GM21367 (cell line): ENCODE measurements at regions not wholly inside any gene's neighbourhood (a gene's known extent, or its start where the extent isn't known, plus 50 kb on each side); places are given as distances from the start of the nearest gene placed in this dataset.
"Not testable (repeated sequence)": the region's sequence is repeated elsewhere in the genome, so short reads cannot be mapped to it uniquely, and the experiment has no call there.

Experiments
- ATAC-seq: cut with Tn5 transposase; IDR thresholded peaks from one replicate; pipeline ENCODE4 v1.9.1; 2021; ENCODE audit not compliant: unreplicated experiment

DNA sequence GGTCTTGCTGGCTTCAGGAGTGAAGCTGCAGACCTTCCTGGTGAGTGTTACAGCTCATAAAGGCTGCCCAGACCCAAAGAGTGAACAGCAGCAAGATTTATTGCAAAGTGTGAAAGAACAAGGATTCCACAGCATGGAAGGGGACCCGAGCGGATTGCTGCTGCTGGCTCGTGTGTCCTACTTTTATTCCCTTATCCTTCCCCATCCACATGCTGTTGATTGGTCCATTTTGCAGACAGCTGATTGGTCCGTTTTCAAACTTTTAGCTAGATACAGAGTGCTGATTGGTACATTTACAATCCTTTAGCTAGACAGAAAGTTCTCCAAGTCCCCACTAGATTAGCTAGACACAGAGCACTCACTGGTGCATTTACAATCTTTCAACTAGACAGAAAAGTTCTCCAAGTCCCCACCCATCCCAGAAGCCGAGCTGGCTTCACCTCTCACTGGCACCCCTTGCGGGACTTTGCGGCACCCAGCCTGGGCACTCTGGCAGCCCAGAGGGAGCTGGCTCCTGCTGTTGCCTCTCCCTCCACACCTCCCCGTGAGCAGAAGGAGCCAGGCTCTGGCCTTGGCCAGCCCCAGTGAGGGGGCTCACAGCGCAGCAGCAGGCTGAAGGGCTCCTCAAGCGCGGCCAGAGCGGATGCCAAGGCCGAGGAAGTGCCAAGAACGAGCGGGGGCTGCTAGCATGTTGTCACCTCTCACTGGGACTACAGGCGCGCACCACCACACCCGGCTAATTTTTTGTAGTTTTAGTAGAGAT lies 369.6 kb upstream of the POT1 start:
- no peak for ATAC-seq

DNA sequence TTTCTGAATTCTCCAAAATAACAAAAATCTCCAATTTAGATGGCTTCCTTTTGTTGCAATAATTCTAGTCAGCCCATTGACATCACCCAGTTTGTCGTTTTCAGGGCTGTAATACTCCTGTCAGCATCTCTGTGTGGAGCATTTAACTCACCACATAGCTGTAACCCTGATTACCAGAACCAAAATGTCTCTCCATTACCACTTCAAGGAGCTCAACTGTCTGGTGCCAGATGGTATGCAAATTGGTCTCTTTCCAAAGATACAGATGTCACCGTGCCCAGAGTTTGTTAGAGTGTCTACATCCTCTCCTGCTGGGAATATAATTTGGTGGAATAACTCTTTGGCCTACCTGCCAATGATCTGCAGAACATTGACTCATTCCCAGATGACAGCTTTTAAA lies 350.3 kb upstream of the POT1 start:
- no peak for ATAC-seq

DNA sequence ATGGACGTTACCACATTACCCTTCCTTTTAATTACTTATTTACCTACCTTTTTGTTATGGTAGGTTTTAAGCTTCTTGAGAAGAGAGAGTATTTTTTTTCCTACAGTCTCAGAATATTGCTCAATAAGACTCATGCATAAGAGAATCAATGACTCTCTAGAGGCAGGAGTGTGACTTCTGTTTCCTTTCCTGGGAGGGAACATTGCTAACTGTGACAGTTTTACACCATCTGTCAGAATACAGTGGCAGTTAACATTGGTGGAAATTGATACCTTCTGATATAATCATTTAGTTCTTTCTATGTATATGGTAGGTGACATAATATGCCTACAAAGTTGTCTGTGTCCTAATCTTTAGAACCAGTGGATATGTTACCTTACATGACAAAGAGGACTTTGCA lies 348.7 kb upstream of the POT1 start:
- no peak for ATAC-seq

DNA sequence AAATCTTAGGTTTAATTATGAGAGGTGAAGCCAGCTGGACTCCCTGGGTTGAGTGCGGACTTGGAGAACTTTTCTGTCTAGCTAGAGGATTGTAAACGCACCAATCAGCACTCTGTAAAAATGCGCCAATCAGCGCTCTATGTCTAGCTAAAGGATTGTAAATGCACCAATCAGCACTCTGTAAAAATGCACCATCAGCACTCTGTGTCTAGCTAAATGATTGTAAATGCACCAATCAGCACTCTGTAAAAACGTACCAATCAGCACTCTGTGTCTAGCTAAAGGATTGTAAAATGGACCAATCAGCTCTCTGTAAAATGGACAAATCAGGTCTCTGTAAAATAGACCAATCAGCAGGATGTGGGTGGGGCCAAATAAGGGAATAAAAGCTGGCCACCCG lies 345.1 kb upstream of the POT1 start:
- not testable (repeated sequence) for ATAC-seq

DNA sequence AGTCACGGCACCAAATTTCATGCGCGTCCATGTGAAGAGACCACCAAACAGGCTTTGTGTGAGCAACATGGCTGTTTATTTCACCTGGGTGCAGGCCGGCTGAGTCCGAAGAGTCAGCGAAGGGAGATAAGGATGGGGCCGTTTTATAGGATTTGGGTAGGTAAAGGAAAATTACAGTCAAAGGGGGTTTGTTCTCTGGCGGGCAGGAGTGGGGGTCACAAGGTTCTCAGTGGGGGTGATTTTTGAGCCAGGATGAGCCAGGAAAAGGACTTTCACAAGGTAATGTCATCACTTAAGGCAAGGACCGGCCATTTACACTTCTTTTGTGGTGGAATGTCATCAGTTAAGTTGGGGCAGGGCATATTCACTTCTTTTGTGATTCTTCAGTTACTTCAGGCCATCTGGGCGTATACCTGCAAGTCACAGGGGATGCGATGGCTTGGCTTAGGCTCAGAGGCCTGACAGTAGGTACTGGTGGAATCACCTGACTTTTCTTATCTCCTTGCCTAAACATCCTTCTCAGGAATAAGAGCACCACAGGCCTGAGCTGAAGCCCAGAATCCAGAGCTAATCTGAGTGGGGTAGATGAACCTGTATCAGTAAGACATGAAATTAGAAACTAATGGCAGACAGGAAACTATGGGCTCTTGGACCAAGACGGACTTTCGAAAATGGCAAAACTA lies 334.7 kb upstream of the POT1 start:
- ATAC-seq = not testable (repeated sequence)

DNA sequence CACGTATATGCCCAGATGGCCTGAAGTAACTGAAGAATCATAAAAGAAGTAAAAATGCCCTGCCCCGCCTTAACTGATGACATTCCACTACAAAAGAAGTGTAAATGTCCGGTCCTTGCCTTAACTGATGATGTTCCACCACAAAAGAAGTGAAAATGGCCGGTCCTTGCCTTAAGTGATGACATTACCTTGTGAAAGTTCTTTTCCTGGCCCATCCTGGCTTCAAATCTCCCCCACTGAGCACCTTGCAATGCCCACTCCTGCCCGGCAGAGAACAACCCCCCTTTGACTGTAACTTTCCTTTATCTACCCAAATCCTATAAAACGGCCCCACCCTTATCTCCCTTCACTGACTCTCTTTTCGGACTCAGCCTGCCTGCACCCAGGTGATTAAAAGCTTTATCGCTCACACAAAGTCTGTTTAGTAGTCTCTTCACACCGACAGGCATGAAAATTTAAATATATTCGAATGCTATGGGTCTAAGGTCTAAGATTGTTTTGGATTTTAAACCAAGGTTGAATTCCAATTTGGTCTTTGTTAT lies 329.3 kb upstream of the POT1 start:
- ATAC-seq = not testable (repeated sequence)

DNA sequence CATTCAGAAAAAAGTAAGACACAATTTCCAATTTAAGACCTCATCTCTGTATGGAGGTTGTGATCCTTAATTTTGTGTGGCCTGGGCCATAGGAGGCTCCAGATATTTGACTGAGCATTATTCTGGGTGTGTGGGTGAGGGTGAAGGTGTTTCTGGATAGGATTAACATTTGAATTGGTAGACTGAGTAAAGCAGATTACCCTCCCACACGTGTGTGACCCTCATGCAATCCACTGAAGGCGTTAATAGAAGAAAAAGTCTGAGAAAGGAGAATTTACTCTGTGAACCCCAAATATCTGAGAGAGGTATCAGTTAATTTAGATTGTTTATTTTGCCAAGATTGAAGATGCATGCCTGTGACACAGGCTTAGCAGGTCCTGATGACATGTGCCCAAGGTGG lies 328.0 kb upstream of the POT1 start:
- ATAC-seq = no peak

DNA sequence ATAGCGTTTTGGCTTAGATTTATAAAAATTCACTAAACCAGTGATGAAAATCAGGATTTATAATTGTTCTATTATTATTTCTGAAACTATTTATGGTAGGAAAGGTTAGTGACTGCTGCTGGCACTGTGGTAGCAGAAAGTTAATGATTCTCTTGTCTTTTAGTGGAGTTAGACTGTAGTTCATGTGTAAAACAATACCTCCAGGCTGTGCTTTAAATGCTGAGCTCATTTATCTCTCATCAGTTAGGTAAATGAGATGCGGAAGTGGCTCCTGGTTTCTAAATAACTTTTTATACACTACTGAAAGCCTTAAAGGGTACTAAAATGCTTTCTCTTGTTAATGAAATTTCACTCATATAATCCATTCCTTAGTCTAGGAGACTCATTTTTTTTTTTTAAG lies 326.8 kb upstream of the POT1 start:
- ATAC-seq = no peak

DNA sequence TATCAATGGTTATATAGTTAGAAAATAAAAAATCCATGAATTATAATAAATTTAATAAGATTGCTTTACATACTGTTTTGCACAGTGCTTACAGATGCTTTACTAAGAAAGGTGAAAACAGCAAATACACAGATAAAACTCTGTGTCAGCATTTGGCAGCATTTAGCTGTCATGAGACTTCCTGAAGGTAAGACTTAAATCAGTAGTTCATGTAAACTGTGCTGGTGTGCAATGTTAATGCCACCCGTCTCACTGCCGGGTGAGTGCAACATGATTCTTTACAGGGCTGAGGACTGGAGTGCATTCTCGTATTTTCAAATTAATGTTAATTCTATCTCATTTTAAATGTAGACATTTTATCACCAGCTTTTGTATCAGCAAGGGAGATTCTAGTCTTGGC lies 326.2 kb upstream of the POT1 start:
- ATAC-seq = no peak

DNA sequence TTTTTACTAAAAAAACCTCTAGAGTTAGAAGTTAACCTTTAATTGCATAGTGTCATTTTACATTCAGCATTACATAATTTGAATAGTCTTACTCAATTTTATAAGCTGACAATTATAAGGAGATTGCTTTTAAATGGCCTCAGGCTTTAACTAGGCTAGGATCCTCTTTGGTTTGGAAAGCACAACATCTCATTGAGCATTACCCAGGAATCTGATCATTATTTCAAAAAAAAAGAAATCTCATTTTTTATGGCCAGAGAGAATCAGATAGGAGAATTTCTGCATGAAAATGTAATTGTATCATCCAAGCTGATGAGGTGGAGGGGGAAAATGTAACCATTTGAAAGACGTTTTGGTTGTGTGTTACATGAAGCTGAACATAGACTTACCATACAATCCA lies 324.9 kb upstream of the POT1 start:
- ATAC-seq = no peak

DNA sequence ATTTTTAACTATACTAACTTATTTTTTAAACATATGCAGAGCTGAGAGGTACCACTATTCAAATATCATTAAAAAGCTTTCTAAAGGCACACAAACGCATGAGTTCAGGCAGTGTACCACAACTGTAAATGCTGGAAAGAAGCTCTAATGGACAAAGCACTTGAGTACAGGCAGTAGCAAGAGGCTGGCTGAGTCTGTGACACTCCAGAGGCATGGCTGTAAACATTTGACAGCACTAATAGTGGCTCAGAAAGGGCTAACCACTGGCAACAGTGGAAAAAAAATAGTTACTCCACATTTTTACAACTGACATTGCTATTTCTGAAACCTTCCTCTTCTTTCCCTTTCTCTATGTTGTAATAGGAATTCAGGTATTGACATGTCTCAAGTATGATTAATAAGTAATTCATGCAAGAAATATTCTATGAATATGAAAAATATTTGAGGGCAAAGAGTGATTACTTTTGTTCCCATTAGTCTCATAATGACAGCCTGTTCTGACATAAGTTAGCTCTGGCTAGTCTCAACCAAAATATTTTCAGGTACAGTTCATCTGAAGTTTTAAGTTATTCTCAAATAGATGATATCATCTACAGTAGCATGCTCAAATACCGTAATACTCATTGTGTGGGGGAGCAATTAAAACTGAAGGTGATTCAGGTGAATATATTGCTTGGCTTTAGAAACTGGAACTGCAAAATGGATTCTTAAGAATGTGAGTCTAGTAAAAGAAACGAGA lies 324.0 kb upstream of the POT1 start:
- ATAC-seq = no peak

DNA sequence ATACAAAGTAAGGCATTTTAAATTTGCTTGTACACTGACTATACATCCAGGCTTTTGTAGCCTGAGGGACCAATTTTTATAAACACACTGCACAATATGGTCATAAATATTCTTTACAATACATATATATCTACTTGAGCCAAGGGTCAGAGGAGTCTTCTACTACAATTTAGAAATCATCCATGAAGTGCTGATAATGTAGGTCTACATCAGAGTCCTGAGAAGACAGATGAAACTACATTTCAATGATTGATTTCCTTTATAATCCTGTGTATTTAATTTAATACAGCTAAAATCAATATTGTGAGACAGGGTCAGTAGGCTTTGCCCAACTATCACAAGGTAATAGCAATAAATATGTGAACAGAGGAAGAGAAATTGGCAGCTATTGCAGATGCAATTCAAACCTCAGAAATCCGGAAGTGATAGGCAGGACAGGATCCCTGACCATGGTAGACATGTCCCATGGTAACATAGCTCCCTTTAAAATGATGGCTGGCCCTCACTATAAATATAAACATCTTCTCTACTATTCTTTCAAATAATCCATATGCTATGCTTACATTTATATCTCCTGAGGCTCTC lies 318.0 kb upstream of the POT1 start:
- no peak for ATAC-seq

DNA sequence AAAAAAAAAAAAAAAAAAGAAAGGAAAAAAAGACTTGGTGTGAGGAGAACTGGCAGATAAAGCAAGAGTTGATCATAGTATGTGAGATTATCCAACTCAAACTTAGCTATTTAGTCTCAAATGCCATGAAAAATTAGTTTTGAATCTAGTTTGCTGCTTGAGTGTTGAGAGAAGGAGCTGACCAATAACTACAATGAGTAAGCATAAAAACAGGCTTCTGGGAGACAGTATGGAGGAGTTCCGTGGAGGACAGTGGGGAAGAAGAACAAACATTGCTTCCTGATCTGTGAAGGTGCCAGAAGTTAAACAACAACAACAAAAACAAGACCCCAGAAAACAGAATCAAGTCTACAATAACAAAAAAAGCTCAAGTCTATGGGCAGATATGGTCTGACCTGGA lies 317.1 kb upstream of the POT1 start:
- no peak for ATAC-seq

DNA sequence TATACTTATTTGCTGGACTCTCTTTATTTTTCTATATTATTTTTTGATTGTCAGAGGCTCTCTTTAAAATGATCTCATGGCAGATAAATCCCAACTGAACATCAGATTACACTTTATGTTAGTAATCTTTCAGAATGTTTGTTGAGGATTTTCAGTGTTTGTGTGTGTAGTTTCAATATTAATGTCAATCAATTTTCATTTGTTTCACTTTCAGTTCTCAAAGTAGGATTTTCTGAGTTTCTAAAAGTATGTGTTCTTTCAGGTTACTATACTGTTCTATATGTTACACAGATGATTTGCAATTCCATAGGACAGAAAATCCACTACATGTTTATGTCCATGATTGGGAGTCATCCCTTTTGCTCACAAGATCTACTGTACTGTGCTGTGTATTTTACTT lies 311.9 kb upstream of the POT1 start:
- no peak for ATAC-seq

DNA sequence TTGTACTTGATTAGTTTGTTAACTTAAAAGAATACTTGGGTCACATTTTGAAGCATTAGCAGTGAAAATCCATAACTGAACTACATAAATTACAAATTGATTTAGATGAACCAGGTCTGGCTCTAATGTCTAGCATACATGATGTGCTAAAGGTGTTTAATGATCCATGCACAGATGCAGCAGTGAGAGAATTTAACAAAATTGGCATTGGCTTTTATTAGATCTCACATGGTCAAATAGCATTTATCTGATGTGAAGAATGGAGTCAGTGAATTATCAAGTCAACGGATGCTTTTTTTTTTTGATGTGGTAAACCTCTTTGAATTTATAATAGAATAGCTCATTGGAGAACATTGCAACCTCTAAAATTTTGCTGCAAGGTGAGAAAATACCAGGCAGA lies 293.0 kb upstream of the POT1 start:
- no peak for ATAC-seq

DNA sequence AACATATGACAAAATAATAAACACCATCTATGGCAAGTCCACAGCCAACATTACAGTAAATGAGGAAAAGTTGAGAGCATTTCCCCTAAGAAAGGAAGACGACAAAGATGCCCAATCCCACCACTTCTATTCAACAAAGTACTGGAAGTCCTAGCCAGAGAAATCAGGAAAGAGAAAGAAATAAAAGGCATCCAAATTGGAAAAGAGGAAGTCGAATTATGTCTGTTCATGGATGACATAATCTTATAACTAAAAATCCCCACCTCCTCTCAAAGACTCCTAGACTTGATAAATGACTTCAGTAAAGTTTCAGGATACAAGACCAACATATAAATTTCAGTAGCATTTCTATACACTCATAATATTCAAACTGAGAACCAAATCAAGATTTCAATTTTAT lies 288.5 kb upstream of the POT1 start:
- no peak for ATAC-seq

DNA sequence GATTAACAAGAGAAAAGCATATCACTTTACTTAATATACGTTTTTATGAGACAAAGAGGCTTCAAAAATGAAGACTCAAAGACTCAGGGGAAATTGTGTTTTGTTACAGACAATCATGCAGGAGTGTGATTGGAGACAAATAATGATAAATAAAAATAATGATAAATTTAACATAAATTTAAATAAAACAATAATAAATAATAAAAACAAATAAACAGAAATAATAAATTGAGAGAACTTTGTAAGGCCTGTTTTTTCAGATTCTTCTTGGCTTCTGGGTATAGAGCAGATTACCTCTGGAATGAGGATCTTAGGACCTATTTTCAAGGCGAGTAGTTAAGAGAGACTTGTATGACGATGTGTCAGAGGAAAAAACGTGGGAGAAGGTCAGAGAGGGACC lies 271.4 kb upstream of the POT1 start:
- no peak for ATAC-seq

DNA sequence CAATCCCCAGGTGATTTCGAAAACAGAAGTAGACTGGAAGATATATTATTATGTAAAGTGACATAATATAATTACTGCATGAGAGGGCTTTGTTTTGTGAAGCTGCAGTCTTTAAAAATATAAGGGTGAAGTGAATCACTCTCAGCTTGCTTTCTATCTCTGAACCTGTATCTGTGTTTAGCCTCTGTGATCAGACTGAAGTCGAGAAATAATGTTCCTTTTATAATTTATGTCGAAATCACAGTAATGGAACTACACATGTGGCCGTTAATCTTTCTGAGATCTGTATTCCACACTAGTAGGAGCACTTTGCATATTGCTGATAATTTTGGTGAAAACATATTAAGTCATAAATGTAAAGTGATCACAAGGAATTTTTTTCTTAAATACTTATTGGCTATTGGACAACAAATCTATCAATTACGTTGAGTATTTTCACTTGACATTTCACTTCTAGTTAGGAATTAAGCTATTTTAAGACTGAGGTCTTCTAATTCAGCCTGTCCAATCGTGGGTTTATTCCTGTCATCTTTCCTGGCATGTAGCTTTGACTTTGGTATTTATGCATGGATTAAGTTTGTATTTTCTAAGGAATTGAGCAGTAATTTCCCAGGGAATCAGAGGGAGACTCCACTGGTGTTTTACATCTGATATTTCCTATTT lies 268.2 kb upstream of the POT1 start:
- ATAC-seq = no peak

DNA sequence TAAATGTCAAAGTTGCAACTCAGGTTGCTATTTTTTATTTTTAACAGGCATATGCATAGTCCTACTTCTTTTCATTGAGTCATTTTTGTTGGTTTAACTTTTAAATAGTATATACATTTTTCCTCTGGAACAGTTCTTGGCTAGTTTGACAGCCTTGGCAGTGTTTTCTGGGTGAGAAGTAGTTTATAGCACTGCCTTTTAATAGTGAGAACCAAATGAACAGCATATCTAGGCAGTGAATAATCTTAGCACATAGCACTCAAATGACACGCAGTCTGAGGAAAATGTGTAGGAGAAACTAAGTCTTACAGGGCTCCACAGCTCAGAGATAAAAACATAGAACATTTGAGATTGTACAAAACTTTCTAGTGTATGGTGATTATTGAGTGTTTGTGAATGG lies 265.5 kb upstream of the POT1 start:
- no peak for ATAC-seq

DNA sequence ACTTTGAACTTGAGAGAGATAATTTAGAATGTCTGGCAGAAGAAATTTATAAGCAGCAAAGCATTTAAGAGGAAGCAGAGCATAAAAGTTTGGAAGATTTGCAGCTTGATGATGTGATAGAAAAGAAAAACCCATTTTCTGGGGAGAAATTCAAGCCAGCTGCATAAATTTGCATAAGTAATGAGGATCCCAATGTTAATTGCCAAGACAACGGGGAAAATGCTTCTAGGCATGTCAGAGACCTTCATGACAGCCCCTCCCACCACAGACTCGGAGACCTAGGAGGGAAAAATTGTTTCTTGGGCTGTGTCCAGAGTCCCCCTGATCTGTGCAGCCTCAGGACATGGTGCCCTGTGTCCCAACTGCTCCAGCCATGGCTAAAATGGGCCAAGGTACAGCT lies 263.6 kb upstream of the POT1 start:
- ATAC-seq = no peak

DNA sequence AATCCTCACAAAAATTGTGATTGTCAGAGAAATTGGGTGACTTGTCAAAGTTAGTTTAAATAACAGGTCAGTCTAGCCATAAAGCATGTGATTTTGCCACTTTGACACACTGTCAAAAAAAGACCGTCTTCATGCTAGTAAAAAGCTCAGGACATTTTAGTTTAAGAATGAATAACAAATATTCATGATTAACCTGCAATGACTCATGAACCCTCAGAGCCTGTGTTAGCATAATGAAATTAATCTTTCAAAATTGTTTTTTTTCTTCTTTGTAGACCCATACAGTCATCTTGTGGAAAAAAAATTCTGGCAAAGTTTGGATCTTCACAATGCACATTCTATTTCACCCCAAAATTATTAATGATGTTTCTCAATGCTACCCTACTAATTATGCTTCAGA lies 255.2 kb upstream of the POT1 start:
- ATAC-seq = no peak
